DND-41 (cell line): ENCODE measurements at regions not wholly inside any gene's neighbourhood (a gene's known extent, or its start where the extent isn't known, plus 50 kb on each side); places are given as distances from the start of the nearest gene placed in this dataset.

Experiments
- ATAC-seq: fragments of 200-7000 bp; cut with Tn5 transposase; 3 replicates; pipeline ENCODE4 v1.9.1; 2021; ENCODE audit warnings: low read depth; ENCODE audit not compliant: insufficient read depth
- DNase-seq: peaks from one replicate; pipeline ENCODE4 v3.0.0-alpha.2; 2020
- H2AFZ ChIP-seq: 2 replicates; pipeline ENCODE4 v1.6.0; 2012; ENCODE audit warnings: low read depth, low read length
- H3K27ac ChIP-seq: 2 replicates; pipeline ENCODE4 v1.5.1; 2012; ENCODE audit warnings: low read length, inconsistent platforms
- H3K27me3 ChIP-seq: fragments of 200-600 bp; sonication (generic); 2 replicates; pipeline ENCODE4 v1.6.0; 2012; ENCODE audit warnings: low read length, mild to moderate bottlenecking, inconsistent platforms; ENCODE audit not compliant: insufficient read depth, poor library complexity
- H3K36me3 ChIP-seq: 2 replicates; pipeline ENCODE4 v1.5.1; 2012; ENCODE audit warnings: low read length, inconsistent platforms; ENCODE audit not compliant: insufficient read depth
- H3K4me1 ChIP-seq: 2 replicates; pipeline ENCODE4 v1.5.1; 2012; ENCODE audit warnings: mild to moderate bottlenecking, low read length; ENCODE audit not compliant: insufficient read depth
- H3K4me2 ChIP-seq: 2 replicates; pipeline ENCODE4 v1.6.0; 2012; ENCODE audit warnings: mild to moderate bottlenecking, moderate library complexity, low read length, inconsistent platforms; ENCODE audit not compliant: insufficient read depth
- H3K4me3 ChIP-seq, 2 experiments: fragments of 200-600 bp in 1 of 2; shearing (Covaris generic) in 1 of 2; 2 replicates each; pipeline ENCODE4 v1.5.1; 2012 to 2016; ENCODE audit warnings: inconsistent platforms in 2 of 2, low read length in 2 of 2, mild to moderate bottlenecking in 2 of 2, low read depth in 1 of 2, moderate library complexity in 1 of 2
- H3K79me2 ChIP-seq: 2 replicates; pipeline ENCODE4 v1.6.0; 2012; ENCODE audit warnings: low read length, inconsistent platforms; ENCODE audit not compliant: insufficient read depth
- H3K9ac ChIP-seq: 2 replicates; pipeline ENCODE4 v1.6.0; 2012; ENCODE audit warnings: low read depth, mild to moderate bottlenecking, inconsistent platforms, low read length, moderate library complexity
- H3K9me3 ChIP-seq: 2 replicates; pipeline ENCODE4 v1.5.1; 2012; ENCODE audit warnings: low read length, moderate library complexity, mild to moderate bottlenecking, inconsistent platforms; ENCODE audit not compliant: insufficient read depth, severe bottlenecking
- H4K20me1 ChIP-seq: 2 replicates; pipeline ENCODE4 v1.6.0; 2012; ENCODE audit warnings: low read length; ENCODE audit not compliant: insufficient read depth
- EZH2 ChIP-seq: IDR thresholded peaks from 3 replicates; pipeline ENCODE4 v1.6.1; 2012; ENCODE audit warnings: borderline replicate concordance, low read depth, mild to moderate bottlenecking, moderate library complexity, low read length, inconsistent platforms; ENCODE audit not compliant: severe bottlenecking
- TF ChIP-seq, protein P1 (sequence below): IDR thresholded peaks from 2 replicates; pipeline ENCODE4 v1.5.1; 2012; ENCODE audit warnings: borderline replicate concordance, low read length, moderate library complexity, mild to moderate bottlenecking; ENCODE audit not compliant: poor library complexity, severe bottlenecking; ENCODE audit errors: extremely low read depth

DNA sequence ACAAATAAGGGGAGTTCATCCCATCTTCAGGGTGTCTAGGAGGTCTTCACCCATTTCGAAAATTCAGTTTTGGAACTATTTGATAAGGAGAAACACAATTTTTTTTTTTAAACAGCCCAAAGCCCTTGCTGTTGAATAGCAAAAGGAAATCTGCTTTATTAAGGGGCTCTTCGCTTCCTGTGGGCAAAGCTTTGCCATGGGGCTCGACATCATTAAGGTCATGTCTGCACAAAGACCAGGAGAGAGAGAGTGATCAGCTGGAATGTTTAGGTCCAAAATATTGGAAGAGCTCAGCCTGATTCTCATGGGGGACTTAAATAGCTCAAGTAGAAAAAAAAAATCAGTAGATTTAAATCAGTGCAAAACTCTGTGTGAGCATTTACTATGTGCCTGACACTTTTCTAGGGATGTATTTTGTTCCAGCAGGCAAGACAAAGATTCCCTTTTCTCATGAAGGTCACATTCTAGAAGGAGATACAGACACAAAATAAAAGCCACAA lies 564.6 kb upstream of the KLF4 start:
- Histone ChIP-seq H3K4me2 (no peak overlapping the region), H3K27ac (no peak overlapping the region), H3K79me2 (no peaks in the 10 kb centered on the region), H4K20me1 (no peaks in the 10 kb centered on the region), H3K27me3 (no peaks in the 10 kb centered on the region), H3K4me3 (no peak overlapping the region), H3K9me3 (no peaks in the 10 kb centered on the region), H3K4me1 (no peaks in the 10 kb centered on the region), H3K36me3 (no peaks in the 10 kb centered on the region), H2AFZ (no peak overlapping the region), H3K9ac (no peak overlapping the region)
- TF ChIP-seq EZH2 = no peak
- TF ChIP-seq, protein P1, sequence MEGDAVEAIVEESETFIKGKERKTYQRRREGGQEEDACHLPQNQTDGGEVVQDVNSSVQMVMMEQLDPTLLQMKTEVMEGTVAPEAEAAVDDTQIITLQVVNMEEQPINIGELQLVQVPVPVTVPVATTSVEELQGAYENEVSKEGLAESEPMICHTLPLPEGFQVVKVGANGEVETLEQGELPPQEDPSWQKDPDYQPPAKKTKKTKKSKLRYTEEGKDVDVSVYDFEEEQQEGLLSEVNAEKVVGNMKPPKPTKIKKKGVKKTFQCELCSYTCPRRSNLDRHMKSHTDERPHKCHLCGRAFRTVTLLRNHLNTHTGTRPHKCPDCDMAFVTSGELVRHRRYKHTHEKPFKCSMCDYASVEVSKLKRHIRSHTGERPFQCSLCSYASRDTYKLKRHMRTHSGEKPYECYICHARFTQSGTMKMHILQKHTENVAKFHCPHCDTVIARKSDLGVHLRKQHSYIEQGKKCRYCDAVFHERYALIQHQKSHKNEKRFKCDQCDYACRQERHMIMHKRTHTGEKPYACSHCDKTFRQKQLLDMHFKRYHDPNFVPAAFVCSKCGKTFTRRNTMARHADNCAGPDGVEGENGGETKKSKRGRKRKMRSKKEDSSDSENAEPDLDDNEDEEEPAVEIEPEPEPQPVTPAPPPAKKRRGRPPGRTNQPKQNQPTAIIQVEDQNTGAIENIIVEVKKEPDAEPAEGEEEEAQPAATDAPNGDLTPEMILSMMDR = no peak
- DNase-seq = no peak
- ATAC-seq = no peak

DNA sequence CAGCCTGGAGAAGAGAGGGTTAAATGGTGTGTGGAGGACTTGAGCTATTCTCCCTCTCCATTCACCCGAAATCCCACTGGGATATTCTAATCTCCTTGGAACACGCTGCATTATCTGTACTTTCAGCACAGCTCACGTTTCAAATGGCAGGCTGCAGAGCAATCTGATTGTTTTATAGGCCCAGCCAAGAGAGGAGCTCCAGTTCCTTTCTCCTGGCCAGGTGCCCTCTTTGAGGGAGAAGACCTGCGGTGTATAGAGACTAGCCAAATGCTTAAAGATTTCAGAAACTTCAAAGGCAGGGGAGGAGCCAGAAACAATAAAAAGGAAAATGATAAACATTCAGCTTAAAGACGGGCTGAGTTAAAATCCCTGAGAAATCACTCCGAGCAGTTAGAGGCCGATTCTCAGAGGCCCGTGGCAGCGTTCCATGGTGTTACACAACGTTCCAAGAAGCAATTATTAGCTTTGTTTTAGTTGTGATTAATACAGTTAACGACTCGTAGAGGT lies 564.0 kb upstream of the KLF4 start:
- Histone ChIP-seq H3K4me2 (no peak overlapping the region), H3K79me2 (no peaks in the 10 kb centered on the region), H3K27me3 (no peaks in the 10 kb centered on the region), H2AFZ (no peak overlapping the region), H3K27ac (no peak overlapping the region), H3K4me1 (no peaks in the 10 kb centered on the region), H3K9me3 (no peaks in the 10 kb centered on the region), H3K4me3 (no peak overlapping the region), H3K36me3 (no peaks in the 10 kb centered on the region), H3K9ac (no peak overlapping the region), H4K20me1 (no peaks in the 10 kb centered on the region)
- DNase-seq = no peak
- no peak for TF ChIP-seq EZH2
- no peak for ATAC-seq

DNA sequence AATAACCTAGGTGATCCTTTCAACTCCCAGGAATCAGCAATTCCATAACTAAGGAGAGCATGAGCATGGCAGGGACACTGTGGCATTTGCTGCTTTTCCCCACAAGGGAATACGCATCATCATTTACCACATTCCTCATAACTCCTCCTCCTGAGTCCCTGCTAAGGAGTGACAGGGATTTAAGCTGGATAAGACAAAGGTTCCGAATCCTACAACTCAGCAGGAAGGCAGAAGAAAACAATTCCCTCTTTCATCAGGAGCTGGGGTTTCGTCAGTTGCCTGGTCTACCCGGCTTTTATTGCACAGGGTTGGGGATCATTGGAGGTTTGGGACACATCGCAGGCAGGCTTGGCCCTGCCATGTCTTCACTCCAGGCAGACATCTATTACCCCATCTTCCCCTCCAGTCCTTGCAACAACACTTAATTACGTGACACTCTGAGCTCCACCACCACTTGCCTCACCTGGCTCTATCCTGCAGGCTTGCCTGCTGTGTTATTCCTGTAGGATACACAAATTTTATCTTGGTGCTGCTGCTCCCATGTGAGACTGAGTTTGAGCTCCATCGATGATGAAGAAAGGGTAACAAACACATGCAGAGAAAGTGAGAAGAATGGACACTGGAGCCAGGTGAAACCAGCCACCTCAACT lies 563.0 kb upstream of the KLF4 start:
- H3K4me2 ChIP-seq = no peak overlapping the region

DNA sequence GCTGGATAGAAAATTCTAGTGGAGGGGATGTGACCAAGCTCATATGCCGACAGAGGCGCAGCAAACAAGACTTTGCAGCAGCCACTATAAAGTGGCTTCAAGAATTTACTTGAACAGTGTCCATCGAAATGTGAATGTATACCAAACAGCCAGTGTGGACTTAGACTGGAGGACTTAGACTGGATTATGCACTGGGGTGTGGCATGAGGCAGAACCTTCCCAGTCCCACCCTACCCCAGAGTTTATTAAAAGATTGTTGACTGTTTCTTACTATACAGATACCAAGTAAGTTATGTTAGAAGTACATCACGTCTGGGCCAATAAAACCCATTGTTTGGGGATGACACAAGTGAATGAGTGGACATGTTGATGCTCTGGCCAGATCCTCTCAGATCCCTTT lies 561.3 kb upstream of the KLF4 start:
- Histone ChIP-seq H3K27me3 (no peaks in the 10 kb centered on the region), H2AFZ (no peak overlapping the region), H4K20me1 (no peaks in the 10 kb centered on the region), H3K9ac (no peak overlapping the region), H3K4me2 (no peak overlapping the region), H3K36me3 (no peaks in the 10 kb centered on the region), H3K9me3 (no peaks in the 10 kb centered on the region), H3K4me1 (no peaks in the 10 kb centered on the region), H3K79me2 (no peaks in the 10 kb centered on the region), H3K27ac (no peak overlapping the region), H3K4me3 (no peak overlapping the region)
- no peak for TF ChIP-seq EZH2
- TF ChIP-seq, protein P1 = no peak
- ATAC-seq (no peak), DNase-seq (no peak)

More for the DNA sequence above, 563.0 kb upstream of the KLF4 start:
- DNase-seq (no peak), ATAC-seq (no peak)
- Histone ChIP-seq H3K27ac (no peak overlapping the region), H3K36me3 (no peaks in the 10 kb centered on the region), H3K4me3 (no peak overlapping the region), H3K79me2 (no peaks in the 10 kb centered on the region), H4K20me1 (no peaks in the 10 kb centered on the region), H3K27me3 (no peaks in the 10 kb centered on the region), H2AFZ (no peak overlapping the region), H3K9ac (no peak overlapping the region), H3K9me3 (no peaks in the 10 kb centered on the region), H3K4me1 (no peaks in the 10 kb centered on the region)
- TF ChIP-seq EZH2 = no peak
- TF ChIP-seq, protein P1 = no peak
